ENCODE measurements at regions not wholly inside any gene's neighbourhood (a gene's known extent, or its start where the extent isn't known, plus 50 kb on each side); places are given as distances from the start of the nearest gene placed in this dataset.

- H3K79me2 ChIP-seq (ENCODE audit: control insufficient read depth, insufficient read depth, low read length): no peaks in the 10 kb centered on the region
- no peak overlapping the region for H3K9ac ChIP-seq (ENCODE audit: insufficient read depth, low read length)
- H3K9me3 ChIP-seq (ENCODE audit: control insufficient read depth, insufficient read depth, low read depth, low read length): no peaks in the 10 kb centered on the region
- DNase-seq (ENCODE audit: low read depth in 2 of 2): no peak
- no peak overlapping the region for H2AFZ ChIP-seq (ENCODE audit: low read length)
- H3K4me2 ChIP-seq (ENCODE audit: extremely low read depth, insufficient read depth, low read length): no peak overlapping the region
- no peaks in the 10 kb centered on the region for H4K20me1 ChIP-seq (ENCODE audit: control insufficient read depth, extremely low read depth, insufficient read depth, low read length)
- H3K36me3 ChIP-seq (ENCODE audit: control insufficient read depth, insufficient read depth, low read length): no peaks in the 10 kb centered on the region
- TF ChIP-seq CTCF (conservative IDR thresholded peaks at IDR 0.05 in 1 of 2, IDR thresholded peaks at IDR 0.05 in 1 of 2; ENCODE audit: low read depth in 1 of 2, low read length in 2 of 2): no peak
- TF ChIP-seq EZH2 (IDR thresholded peaks at IDR 0.05; ENCODE audit: low read length, missing control alignments): no peak
- no peak overlapping the region for H3K27ac ChIP-seq (ENCODE audit: insufficient read depth, low read length)
- H3K4me1 ChIP-seq (ENCODE audit: control insufficient read depth, extremely low read depth, insufficient read depth, low read length): no peaks in the 10 kb centered on the region
- no peaks in the 10 kb centered on the region for H3K27me3 ChIP-seq (ENCODE audit: control insufficient read depth, insufficient read depth, low read length)
- no peak overlapping the region for H3K4me3 ChIP-seq (replicated peaks in 1 of 4; ENCODE audit: control extremely low read depth in 1 of 4, insufficient read depth in 1 of 4, low read depth in 3 of 4, low read length in 4 of 4)
Observed at GRCh38 chr5:87094347-87094746, 173.3 kb upstream of the RASA1 start.

- Histone ChIP-seq H3K9me3 (ENCODE audit: control insufficient read depth, insufficient read depth, low read depth, low read length) (no peaks in the 10 kb centered on the region), H3K4me3 (replicated peaks in 1 of 4; ENCODE audit: control extremely low read depth in 1 of 4, insufficient read depth in 1 of 4, low read depth in 3 of 4, low read length in 4 of 4) (no peak overlapping the region), H3K27ac (ENCODE audit: insufficient read depth, low read length) (no peak overlapping the region), H2AFZ (ENCODE audit: low read length) (no peak overlapping the region), H3K27me3 (ENCODE audit: control insufficient read depth, insufficient read depth, low read length) (no peaks in the 10 kb centered on the region), H3K9ac (ENCODE audit: insufficient read depth, low read length) (no peak overlapping the region), H3K36me3 (ENCODE audit: control insufficient read depth, insufficient read depth, low read length) (no peaks in the 10 kb centered on the region), H3K79me2 (ENCODE audit: control insufficient read depth, insufficient read depth, low read length) (no peaks in the 10 kb centered on the region), H4K20me1 (ENCODE audit: control insufficient read depth, extremely low read depth, insufficient read depth, low read length) (no peaks in the 10 kb centered on the region), H3K4me2 (ENCODE audit: extremely low read depth, insufficient read depth, low read length) (no peak overlapping the region), H3K4me1 (ENCODE audit: control insufficient read depth, extremely low read depth, insufficient read depth, low read length) (no peaks in the 10 kb centered on the region)
- no peak for TF ChIP-seq CTCF (conservative IDR thresholded peaks at IDR 0.05 in 1 of 2, IDR thresholded peaks at IDR 0.05 in 1 of 2; ENCODE audit: low read depth in 1 of 2, low read length in 2 of 2)
- no peak for TF ChIP-seq EZH2 (IDR thresholded peaks at IDR 0.05; ENCODE audit: low read length, missing control alignments)
- no peak for DNase-seq (ENCODE audit: low read depth in 2 of 2)
Observed at GRCh38 chr5:87094833-87095232, 172.8 kb upstream of the RASA1 start.

- H3K27me3 ChIP-seq (ENCODE audit: control insufficient read depth, insufficient read depth, low read length): no peaks in the 10 kb centered on the region
- no peak overlapping the region for H3K4me3 ChIP-seq (replicated peaks in 1 of 4; ENCODE audit: control extremely low read depth in 1 of 4, insufficient read depth in 1 of 4, low read depth in 3 of 4, low read length in 4 of 4)
- no peaks in the 10 kb centered on the region for H3K36me3 ChIP-seq (ENCODE audit: control insufficient read depth, insufficient read depth, low read length)
- no peaks in the 10 kb centered on the region for H3K4me1 ChIP-seq (ENCODE audit: control insufficient read depth, extremely low read depth, insufficient read depth, low read length)
- TF ChIP-seq EZH2 (IDR thresholded peaks at IDR 0.05; ENCODE audit: low read length, missing control alignments) (no peak), CTCF (conservative IDR thresholded peaks at IDR 0.05 in 1 of 2, IDR thresholded peaks at IDR 0.05 in 1 of 2; ENCODE audit: low read depth in 1 of 2, low read length in 2 of 2) (no peak)
- no peak overlapping the region for H3K9ac ChIP-seq (ENCODE audit: insufficient read depth, low read length)
- DNase-seq (ENCODE audit: low read depth in 2 of 2): no peak
- no peak overlapping the region for H2AFZ ChIP-seq (ENCODE audit: low read length)
- no peaks in the 10 kb centered on the region for H3K9me3 ChIP-seq (ENCODE audit: control insufficient read depth, insufficient read depth, low read depth, low read length)
- H3K4me2 ChIP-seq (ENCODE audit: extremely low read depth, insufficient read depth, low read length): no peak overlapping the region
- H4K20me1 ChIP-seq (ENCODE audit: control insufficient read depth, extremely low read depth, insufficient read depth, low read length): no peaks in the 10 kb centered on the region
- H3K27ac ChIP-seq (ENCODE audit: insufficient read depth, low read length): no peak overlapping the region
- H3K79me2 ChIP-seq (ENCODE audit: control insufficient read depth, insufficient read depth, low read length): no peaks in the 10 kb centered on the region
Observed at GRCh38 chr5:87095787-87096186, 171.9 kb upstream of the RASA1 start.
